ENCODE measurements at regions not wholly inside any gene's neighbourhood (a gene's known extent, or its start where the extent isn't known, plus 50 kb on each side); places are given as distances from the start of the nearest gene placed in this dataset.

DNA sequence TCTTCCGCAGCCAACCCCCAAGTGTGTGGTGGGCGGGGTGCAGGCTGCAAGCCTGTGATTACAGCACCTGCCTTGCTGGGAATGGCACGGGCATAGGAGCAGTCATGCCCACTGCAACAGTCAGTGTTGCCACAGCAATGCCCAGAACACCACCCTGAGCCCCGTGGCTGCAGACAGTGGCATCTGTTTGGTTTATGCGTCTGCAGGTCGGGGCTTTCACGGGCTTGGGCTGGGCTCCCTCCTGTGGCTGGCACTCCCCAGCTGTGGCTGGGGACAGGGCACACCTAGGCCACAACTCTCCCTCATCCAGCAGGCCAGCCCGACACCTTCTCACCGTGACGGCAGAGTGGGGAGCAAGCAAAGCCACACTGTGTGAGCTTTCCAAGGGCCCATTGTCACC, 115.3 kb upstream of the C1QTNF9B start:
- no peak for DNase-seq

DNA sequence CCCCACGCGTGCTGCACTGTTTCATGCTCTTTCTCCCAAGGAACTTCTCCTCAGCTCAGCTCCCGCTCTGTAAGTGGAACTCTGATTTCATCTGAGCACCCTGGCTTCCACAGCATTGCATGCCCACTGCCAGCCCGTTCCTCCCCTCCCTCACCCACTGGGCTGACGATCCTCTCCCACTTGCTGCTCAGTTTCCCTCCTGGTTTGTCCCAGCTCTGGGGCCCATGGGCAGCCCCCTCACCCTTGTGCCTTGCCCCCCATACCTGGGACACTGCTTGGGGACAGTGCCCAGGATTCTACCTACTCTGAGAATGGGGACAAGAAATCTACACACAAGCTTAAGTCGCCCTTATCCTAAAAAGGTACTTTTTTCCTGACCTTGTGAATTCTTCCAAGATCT, 115.9 kb upstream of the C1QTNF9B start:
- no peak for DNase-seq

DNA sequence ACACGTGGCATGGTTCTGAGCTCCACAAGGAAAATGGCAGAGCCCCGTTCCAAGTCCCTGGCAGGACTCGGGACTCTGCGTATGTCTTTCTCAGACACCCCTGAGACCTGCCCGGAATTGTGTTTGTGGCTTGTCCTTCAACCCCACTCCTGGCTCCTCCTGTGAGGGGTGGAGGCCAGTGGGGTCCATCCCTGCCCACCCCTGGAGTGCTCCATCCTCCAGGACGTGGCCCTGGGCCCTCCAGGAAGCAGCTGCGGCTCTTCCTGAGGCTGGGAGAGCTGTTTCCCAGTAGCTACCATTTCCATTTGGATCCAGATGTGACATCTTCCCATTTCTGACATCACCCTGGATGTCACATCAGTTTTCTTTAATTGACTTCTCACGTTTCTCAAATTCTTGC, 118.7 kb upstream of the C1QTNF9B start:
- no peak for DNase-seq

DNA sequence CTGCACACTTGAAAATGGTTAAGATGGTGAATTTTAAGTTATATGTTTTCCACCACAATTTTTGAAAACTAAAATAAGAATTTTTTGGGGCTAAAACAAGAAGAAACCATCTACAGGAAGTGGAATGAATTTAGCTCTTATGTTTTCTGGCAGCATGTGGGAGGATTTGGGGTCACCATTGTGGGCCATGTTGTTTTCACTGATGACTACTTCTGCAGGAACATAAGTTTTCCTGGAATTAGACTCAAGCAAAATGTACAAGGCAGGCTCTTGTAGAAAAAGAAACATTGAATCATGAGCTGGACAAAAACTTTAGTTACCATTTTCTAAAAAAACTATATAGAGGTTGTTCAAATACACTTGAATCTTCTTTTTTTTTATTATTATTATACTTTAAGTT, 125.3 kb upstream of the C1QTNF9B start:
- DNase-seq: no peak

DNA sequence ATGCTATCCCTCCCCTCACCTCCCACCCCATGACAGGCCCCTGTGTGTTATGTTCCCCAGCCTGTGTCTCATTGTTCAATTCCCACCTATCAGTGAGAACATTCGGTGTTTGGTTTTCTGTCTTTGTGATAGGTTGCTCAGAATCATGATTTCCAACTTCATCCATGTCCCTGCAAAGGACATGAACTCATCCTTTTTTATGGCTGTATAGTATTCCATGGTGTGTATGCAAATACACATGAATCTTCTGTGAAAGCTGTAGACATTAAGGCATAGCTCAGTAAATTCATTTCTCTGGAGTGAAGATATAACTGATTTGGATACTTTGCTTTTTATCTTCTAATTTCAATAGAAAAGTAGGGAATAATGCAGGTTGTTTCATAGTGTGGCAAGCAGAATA, 125.8 kb upstream of the C1QTNF9B start:
- DNase-seq: no peak

DNA sequence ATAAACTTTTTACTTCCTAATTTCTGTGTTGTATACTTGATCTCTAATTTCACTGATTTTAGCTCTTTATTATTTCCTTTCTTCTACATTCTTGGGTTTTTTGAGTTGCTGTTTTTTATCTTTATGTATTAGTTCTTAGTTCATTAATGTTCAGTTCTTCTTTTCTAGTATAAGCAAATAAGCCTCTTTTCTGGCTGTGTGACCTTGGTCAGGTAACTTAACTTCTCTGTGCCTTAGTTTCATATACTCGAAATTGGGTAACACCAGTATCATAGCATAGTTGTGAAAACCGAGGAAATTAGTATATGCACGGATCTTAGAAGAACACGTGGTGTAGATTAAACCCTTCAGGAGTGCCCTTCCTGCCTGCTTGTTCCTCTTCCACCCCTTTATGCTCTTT, 130.2 kb upstream of the C1QTNF9B start:
- no peak for DNase-seq

DNA sequence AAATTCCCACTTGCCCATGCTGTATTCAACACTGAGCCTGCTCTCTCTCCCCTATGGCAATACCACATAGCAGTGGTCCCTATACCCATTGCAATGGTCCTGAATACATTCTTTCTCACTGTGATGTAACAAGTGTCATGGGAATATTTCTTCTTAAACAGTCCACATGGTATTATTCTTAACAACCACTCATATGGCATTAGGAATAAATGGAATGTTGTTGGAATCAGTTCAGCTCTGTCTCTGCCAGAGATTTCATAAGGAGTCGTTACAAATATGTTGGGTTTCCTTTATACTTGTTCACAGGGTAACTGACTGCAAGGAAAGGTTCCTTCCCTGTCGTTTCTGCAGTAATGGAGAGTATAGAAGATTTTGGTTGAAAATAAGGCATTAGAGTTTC, 128.3 kb upstream of the SPATA13 start:
- DNase-seq: no peak

DNA sequence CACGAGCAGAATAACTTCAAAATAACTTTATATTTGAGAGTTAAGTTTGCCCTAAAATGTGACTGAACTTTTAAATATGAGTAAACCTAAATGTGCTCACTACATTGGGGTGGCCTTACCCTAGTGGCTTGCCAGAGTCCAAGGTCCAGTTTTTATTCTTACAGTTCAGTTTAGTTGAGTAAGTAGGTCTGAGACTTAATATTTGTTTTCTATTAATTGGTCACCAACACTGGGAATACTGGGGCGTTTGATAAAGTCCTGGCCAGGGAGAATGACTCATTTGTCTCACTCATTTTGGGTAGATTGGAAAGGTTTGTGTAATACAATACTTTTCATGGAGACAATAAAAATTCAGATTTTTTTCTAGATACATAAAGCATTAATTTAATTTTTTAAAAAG, 127.8 kb upstream of the SPATA13 start:
- no peak for DNase-seq

DNA sequence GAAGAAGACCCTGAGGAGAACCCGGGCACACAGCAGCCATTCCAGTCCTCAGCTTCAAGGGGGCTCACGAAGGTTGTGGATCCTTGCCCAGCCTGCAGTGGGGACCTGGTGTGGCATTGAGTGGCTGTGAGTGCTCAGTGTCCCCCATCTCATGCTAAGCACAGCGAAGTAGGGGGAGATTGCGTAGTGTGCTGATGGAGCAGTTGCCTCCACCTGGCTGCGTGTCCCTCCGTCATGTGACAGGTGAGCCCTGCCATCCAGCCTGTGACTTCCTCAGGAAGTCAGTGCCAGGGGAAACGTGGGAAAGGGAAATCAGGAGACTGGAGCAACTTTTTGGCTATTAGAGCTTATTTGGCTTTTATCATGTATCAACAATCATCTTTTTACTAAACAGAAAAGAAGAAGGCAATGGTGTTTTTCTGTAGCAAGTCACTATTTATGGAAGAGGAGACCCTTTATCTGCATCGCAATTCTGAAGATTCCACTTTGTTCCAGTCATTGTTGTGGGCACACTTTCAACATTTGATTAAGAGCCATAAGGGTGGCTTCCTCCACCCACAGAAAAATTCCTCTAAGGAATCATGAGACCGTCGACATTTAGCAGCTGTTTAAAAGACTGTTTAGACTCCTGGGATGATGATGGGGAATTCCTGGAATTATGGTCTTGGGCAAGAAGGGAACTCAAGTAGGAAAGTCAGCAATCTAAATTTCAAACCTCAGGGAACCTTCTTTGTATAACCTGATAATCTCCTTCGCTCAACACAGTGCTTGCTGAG, 126.8 kb upstream of the SPATA13 start:
- no peak for DNase-seq

DNA sequence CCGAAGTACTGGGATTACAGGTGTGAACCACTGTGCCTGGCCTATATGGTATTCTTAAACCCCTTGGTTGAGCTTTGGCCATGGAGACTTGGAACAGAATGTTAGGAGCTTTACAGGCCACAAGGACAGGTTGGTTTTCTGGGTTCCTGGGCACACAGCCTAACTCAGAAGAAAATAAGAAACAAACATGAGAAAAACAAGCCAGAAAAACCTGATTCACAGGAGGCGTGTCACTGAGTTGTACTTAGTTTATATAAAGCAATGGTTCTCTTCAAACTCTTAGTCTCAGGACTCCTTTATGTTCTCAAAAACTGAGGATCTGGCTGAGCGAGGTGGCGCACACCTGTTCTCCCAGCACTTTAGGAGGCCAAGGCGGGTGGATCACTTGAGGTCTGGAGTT, 125.1 kb upstream of the SPATA13 start:
- DNase-seq: no peak

DNA sequence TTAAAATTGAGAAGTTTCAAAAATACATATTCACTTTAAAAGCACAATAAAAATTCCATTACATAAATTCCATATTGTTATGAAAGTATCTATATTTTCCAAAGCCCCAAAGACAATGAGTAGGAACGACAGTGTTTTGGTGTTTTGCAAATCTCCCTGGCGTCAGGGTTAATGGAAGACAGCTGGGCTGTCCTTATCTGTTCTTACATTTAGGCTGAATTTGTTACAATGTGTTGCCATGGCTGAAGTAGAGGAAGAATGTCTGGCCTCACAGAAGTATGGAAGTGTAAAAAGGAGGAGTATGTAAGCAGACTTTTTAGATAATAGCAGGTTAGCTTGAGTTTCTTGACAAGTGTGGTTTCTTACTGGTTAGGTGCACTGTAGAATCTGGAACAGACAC, 124.4 kb upstream of the SPATA13 start:
- no peak for DNase-seq

DNA sequence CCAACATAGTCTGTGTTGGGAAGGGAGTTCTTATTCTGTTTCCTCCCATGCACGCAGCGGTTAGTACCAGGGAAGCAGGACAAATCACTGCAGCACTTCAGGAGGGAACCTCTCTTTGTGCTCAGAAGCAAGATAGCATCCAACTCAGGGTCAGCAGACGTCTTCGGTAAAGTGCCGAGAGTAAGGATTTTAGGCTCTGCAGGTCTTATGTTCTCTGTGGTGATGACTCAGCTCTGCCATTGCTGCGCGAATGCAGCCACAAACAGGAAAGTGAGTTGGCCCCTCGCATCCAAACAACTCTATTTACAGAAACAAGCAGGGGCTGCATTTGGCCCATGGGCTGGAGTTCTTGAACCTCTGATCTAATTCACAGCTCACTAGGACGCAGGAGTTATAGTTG, 122.1 kb upstream of the SPATA13 start:
- DNase-seq: no peak

DNA sequence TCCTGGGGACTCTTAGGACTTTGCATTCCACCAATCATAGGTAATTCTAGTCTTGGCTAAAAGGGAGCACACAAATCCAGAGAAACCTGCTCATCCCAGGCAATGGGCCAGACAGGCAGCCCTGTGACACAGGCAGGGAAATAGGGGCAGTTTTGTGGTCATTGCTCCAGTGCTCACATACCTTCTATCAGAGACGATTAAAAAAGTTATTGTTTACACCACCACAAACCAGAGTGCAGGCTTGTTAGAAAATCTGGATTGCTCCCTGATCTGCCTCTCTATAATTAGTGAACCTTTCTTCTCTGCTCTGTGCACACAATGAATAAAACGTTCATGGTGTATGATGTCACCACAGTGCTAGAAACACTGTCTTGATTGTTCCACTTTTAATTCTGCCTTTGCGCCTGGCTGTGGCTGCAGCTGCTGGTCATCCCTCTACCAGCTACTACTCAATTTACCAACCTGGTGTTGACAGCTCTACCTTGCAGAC, 121.6 kb upstream of the SPATA13 start:
- DNase-seq: peak; percentile 12 to 62

DNA sequence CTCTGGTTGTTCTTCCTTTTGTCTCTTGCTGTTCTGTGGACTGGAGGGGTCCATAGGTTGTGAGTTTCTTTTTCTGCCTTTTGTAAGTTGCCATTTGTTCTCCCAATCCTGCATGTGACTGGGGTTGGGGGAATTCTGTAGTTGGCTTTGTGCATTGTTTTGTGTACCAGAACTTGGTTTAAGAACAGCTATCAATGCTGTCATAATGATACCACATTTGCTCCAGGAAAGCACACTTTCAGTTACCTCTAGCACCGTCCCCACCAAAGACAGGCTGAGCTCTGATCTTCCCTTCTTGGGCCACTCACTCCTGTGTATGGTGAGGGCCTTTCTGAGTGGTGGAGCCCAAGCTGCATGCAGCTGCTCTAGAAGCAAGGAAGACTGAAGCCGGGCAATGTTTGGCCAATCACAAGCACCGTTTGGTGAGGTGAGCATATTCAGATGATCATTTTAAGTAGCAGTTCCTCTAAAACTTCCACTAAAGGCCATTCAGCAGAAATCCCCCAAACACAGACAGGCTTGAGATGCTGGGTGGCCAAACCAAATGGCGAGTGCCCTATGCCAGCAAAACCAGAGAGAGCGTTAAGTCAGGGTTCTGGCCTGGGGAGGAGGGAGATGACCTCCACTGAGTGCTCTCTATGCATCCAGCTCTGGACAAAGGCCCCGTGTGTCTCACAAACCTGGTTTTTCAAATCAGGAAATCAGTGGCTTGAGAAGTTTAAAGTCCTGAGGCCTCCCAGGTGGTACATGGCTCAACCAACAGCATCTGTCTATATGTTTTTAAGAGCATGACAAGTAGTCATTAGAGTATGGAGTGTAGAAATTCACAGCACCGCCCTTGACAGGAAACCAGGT, 120.7 kb upstream of the SPATA13 start:
- DNase-seq: no peak

DNA sequence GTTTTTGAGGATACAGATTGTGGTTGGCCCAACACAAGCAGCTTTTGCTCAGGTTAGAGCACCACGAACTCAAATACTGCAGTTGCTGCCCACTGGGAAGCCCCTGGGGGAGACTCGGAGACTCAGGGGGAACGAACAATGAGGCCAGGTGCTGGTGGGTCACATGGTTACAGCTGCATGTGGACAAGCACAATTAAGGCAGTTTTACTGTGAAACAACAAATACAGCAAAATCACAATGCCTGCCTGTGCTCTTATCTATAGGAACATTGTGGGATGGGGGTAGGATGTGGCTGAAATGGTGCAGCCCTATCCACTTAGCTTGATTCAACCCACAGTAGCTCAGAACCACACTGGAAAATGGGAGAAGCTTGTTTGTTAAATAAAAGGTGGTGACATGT, 119.7 kb upstream of the SPATA13 start:
- peak; percentile 60 to 67 for DNase-seq

DNA sequence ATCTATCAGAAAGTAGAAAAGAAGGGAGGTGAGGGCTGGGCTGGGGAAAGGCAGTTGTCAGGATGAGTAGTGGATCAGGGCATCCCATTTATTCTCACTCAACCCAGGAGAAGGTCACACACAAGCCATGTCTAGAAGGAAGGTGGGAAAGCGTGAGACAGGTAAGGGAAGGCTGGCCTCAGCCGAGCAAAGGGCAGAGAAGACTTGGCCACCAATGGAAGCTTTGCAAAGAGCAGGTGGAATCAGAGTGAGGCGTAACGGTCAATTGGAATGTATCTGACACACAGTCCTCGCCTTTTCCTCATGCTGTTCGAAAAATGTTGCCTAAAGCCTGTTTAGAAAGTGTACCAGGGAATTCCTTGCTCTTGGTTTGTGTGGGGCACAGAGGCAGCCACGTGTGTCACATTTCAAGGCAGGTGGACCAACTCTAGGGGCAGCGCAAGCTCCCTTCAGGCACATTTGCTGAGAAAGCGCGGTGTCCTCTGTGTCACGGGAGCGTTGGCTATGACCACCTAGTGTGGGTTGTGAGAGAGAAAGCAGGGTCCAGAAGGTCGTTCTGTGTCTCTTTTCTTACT, 118.8 kb upstream of the SPATA13 start:
- DNase-seq: no peak

DNA sequence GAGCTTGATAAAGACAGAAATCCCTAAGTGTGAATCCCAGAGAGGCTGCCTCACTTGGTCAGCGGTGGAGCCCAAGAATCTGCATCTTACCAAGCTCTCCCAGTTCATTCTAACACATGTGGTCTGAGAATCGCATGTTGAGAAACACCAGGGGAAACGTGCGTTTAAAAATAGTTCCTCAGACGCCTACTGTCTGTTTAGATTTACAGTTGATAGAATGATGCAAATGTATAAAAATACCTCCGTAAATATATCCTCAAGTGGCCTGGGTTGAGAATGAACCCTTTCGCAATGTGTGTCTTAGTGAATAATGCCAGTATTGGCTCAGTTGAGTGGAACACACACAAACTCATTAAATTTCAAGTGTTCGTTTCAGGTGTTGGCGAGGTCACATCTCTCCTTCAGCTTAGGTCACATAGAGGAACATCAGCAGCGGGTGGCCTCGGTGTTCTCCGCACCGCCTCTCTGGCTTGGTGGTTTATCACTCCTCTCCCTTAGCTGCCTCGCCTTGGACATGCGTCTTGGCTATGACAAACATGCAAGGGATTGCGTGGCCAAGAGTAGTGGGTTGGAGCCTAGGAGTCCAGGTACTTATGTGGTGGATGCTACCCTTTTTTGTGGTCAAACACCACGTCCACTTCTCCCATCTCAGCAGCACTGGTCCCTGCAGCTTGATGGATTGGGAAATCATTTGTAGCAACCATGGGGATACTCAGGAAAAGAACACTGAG, 117.6 kb upstream of the SPATA13 start:
- no peak for DNase-seq

DNA sequence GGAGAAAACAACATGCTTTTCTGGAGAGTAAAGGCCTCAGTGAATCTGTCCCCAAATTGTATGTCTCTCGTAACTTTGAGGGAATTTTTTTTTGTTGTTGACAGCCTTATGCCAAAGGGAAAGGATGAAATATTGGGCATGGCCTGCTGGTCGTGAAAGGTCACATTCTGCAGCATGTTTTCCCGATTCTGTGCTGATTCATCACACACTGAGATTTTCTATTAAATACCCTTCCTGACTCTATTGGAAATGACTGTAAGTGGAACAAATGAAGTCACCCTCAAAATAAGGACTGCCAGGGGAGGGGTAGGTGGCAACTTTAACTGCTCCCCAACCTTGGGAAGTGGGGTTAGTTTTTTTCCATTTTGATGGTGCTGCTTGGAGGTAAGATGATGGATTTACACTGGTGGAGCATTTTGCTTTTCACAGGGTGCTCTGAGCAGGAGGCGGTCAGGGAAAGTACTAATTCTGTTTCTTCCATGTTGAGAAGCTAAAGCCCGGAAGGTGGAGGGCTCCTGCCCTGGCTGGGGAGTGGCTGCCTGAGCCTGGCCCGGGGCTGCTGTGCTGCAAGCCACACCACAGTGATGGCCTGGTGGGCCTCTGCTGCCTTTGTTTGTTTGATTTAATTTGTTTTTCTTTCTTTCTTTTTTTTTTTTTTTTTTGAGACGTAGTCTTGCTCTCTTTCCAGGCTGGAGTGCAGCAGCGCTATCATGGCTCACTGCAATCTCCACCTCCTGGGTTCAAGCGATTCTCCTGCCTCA, 116.8 kb upstream of the SPATA13 start:
- no peak for DNase-seq

DNA sequence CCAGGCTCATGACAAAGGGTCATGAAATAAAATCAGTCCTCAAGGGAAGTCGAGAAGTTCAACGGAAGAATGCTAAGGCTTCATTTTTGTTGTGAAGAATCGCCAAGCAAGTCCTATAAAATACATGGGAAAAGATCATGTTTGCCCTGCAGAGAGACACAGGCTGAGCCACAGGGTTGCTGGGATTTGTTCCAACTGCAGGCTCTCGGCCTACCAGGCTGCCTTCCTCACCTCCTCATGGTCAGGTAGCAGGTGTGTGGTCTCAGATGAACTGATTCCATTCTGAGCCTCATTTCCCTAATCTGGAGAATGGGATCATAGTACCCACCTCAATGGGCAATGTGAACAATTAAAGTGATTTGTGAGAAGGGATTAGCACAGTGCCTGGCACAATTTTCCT, 114.9 kb upstream of the SPATA13 start:
- DNase-seq: no peak

DNA sequence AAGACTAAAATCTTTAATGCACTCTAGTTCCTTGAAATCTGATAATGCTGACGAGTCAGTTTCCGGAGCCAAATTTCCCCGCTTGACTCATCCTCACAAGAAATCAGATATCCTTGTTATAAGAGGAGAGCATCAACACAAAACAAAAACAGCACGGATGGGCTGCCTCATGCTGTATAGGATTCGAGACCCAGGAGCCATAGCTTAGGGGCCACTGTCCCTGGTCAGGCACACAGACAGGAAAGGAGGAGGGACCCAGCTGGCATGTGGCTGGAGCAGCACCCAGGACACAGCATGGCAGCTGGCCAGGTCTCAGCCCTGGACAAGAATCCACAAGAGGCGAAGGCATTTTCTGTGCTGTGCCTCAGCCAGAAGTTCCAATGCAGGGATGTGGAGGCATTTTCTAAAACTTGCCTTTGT, 110.2 kb upstream of the SPATA13 start:
- no peak for DNase-seq

DNA sequence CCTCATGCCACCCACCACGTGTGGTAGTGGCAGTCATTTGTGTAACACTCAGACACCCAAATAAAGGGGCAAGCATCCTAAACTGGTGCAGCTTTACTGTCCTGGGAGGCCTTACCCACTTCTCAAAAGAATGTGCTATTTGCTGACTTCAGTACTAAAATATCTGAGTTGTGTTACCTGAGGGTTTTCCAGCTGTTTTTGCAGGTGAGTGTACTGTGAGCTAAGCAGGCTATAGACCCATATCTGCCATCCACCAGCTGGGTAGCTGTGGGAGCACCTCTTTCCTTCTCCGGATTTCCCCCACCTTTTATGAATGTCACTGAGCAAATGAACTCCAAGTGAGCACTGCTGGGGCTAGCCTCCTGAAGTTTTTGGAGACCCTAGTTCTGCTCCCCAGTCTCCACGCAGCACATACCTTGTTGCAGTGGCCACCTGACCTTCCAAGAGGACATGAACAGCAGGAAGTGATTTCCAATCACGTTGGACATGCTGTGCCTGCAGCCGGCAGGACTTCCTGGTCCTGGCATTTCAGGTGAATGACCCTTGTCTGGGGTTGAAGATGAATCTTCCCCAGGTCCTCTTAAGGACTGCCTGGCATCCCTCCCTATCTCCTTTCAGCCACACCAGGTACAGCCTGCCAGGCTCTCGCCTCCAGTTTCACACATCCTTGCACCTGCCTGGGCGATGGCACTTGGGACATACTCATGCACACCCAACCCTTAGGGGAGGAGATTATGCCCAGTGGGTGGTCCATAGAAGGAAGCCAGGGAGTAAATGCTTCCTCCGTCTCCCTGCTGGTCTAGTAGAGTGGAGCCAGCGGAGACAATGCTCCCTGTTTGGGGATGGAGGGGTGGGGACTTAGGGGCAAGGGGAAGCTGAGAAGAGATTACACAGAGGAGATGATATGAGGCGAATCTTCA, 109.5 kb upstream of the SPATA13 start:
- DNase-seq: no peak

Measured in NCI-H2081 (cell line).